GM23338 (cell line): ENCODE measurements at regions not wholly inside any gene's neighbourhood (a gene's known extent, or its start where the extent isn't known, plus 50 kb on each side); places are given as distances from the start of the nearest gene placed in this dataset.

Source experiments
- ATAC-seq: fragments of 200-7000 bp; cut with Tn5 transposase; 3 replicates; pipeline ENCODE4 v1.9.1; 2020
- DNase-seq: peaks from one replicate; pipeline ENCODE4 v3.0.0-alpha.2; 2015; ENCODE audit warnings: low spot score
- H2AFZ ChIP-seq: fragments of 200-600 bp; sonication (generic); 2 replicates; pipeline ENCODE4 v1.8.0; 2016; ENCODE audit warnings: antibody characterized with exemption, mild to moderate bottlenecking, moderate library complexity
- H3F3A ChIP-seq: fragments of 200-600 bp; sonication (generic); replicated peaks from 2 replicates; pipeline ENCODE4 v1.8.0; 2017; ENCODE audit warnings: antibody characterized with exemption, mixed run types, low read depth
- H3K27ac ChIP-seq: fragments of 200-600 bp; sonication (generic); 2 replicates; pipeline ENCODE4 v1.6.1; 2016; ENCODE audit warnings: low read depth
- H3K27me3 ChIP-seq: fragments of 200-600 bp; sonication (generic); 2 replicates; pipeline ENCODE4 v1.8.0; 2016; ENCODE audit warnings: mild to moderate bottlenecking, mixed run types, moderate library complexity; ENCODE audit not compliant: insufficient read depth
- H3K36me3 ChIP-seq: fragments of 200-600 bp; sonication (generic); 2 replicates; pipeline ENCODE4 v1.8.0; 2016; ENCODE audit warnings: mild to moderate bottlenecking; ENCODE audit not compliant: insufficient read depth
- H3K4me1 ChIP-seq: fragments of 200-600 bp; sonication (generic); 2 replicates; pipeline ENCODE4 v1.8.0; 2016; ENCODE audit warnings: mild to moderate bottlenecking, moderate library complexity; ENCODE audit not compliant: insufficient read depth
- H3K4me2 ChIP-seq: fragments of 200-600 bp; sonication (generic); 2 replicates; pipeline ENCODE4 v1.7.1; 2017; ENCODE audit warnings: mixed run types
- H3K4me3 ChIP-seq: fragments of 200-600 bp; sonication (generic); 2 replicates; pipeline ENCODE4 v1.6.1; 2016; ENCODE audit warnings: mixed run types
- H3K79me2 ChIP-seq: fragments of 200-600 bp; sonication (generic); replicated peaks from 2 replicates; pipeline ENCODE4 v1.8.0; 2017; ENCODE audit warnings: mild to moderate bottlenecking; ENCODE audit not compliant: insufficient read depth
- H3K9me2 ChIP-seq: fragments of 200-600 bp; sonication (generic); 2 replicates; pipeline ENCODE4 v1.8.0; 2017; ENCODE audit not compliant: insufficient read depth
- H4K20me1 ChIP-seq: fragments of 200-600 bp; sonication (generic); replicated peaks from 2 replicates; pipeline ENCODE4 v1.8.0; 2017; ENCODE audit warnings: mild to moderate bottlenecking; ENCODE audit not compliant: insufficient read depth
- H3K27ac Mint-ChIP-seq: 2 replicates; pipeline ENCODE4 v1.8.0; 2020; ENCODE audit warnings: inconsistent platforms, mild to moderate bottlenecking, moderate library complexity, mixed read lengths
- H3K27me3 Mint-ChIP-seq: 3 replicates; pipeline ENCODE4 v1.8.0; 2022; ENCODE audit warnings: low read depth, mild to moderate bottlenecking, moderate library complexity, mixed read lengths, inconsistent platforms; ENCODE audit not compliant: insufficient read depth, poor library complexity
- H3K36me3 Mint-ChIP-seq: 3 replicates; pipeline ENCODE4 v1.8.0; 2021; ENCODE audit warnings: low read depth, mild to moderate bottlenecking, inconsistent platforms, moderate library complexity, mixed read lengths
- H3K4me1 Mint-ChIP-seq: 3 replicates; pipeline ENCODE4 v1.8.0; 2020; ENCODE audit warnings: mild to moderate bottlenecking, inconsistent platforms, mixed read lengths
- H3K4me3 Mint-ChIP-seq: 3 replicates; pipeline ENCODE4 v1.8.0; 2021; ENCODE audit warnings: moderate library complexity, mild to moderate bottlenecking, inconsistent platforms, mixed read lengths
- H3K9me3 Mint-ChIP-seq: 3 replicates; pipeline ENCODE4 v1.8.0; 2020; ENCODE audit warnings: moderate library complexity, mild to moderate bottlenecking, inconsistent platforms, mixed read lengths
- CREB1 ChIP-seq: fragments of 250-450 bp; sonication (Bioruptor Pico); IDR thresholded peaks from 2 replicates; pipeline ENCODE4 v1.5.0; 2020; ENCODE audit warnings: low read depth, mild to moderate bottlenecking, moderate library complexity
- CTCF ChIP-seq, 2 experiments: fragments of 200-600 bp in 1 of 2; sonication (generic) in 1 of 2; conservative IDR thresholded peaks; 2 replicates each; pipeline versions ENCODE4 v1.5.1 to v1.6.1; 2016 to 2017; ENCODE audit warnings: antibody characterized with exemption in 2 of 2, low read depth in 2 of 2, mild to moderate bottlenecking in 2 of 2, moderate library complexity in 1 of 2
- ETS1 ChIP-seq: IDR thresholded peaks from 2 replicates; pipeline ENCODE4 v1.6.1; 2016; ENCODE audit warnings: antibody characterized with exemption
- EZH2 ChIP-seq: fragments of 200-600 bp; sonication (generic); IDR thresholded peaks from one replicate; pipeline ENCODE4 v1.8.0; 2017; ENCODE audit warnings: antibody characterized with exemption, mild to moderate bottlenecking, low read depth; ENCODE audit not compliant: unreplicated experiment
- EZH2phosphoT487 ChIP-seq: fragments of 200-600 bp; sonication (generic); IDR thresholded peaks from one replicate; pipeline ENCODE4 v1.8.1; 2018; ENCODE audit warnings: antibody characterized with exemption; ENCODE audit not compliant: unreplicated experiment
- JUNB ChIP-seq: IDR thresholded peaks from one replicate; pipeline ENCODE4 v1.6.1; 2016; ENCODE audit warnings: antibody characterized with exemption; ENCODE audit not compliant: unreplicated experiment
- NANOG ChIP-seq: IDR thresholded peaks from 2 replicates; pipeline ENCODE4 v1.6.1; 2016; ENCODE audit warnings: antibody characterized with exemption, borderline replicate concordance
- POLR2AphosphoS5 ChIP-seq: IDR thresholded peaks from 2 replicates; pipeline ENCODE4 v1.6.1; 2016; ENCODE audit warnings: antibody characterized with exemption, low read depth
- REST ChIP-seq: IDR thresholded peaks from one replicate; pipeline ENCODE4 v1.6.1; 2018; ENCODE audit warnings: antibody characterized with exemption; ENCODE audit not compliant: unreplicated experiment
- STAT1 ChIP-seq: IDR thresholded peaks from one replicate; pipeline ENCODE4 v1.6.1; 2016; ENCODE audit warnings: antibody characterized with exemption; ENCODE audit not compliant: unreplicated experiment
- ZNF114 ChIP-seq: fragments of 250-450 bp; sonication (Bioruptor Pico); IDR thresholded peaks from 2 replicates; pipeline ENCODE4 v1.5.0; 2020; ENCODE audit warnings: mild to moderate bottlenecking, moderate library complexity
- ZNF331 ChIP-seq: fragments of 250-450 bp; sonication (Bioruptor Pico); IDR thresholded peaks from 2 replicates; pipeline ENCODE4 v1.5.0; 2020; ENCODE audit warnings: low read depth, mild to moderate bottlenecking, moderate library complexity
- ZNF462 ChIP-seq: fragments of 250-450 bp; sonication (Bioruptor Pico); IDR thresholded peaks from 2 replicates; pipeline ENCODE4 v1.5.0; 2020; ENCODE audit warnings: mild to moderate bottlenecking, moderate library complexity

- H3F3A ChIP-seq: no peaks in the 10 kb centered on the region
- H3K36me3 ChIP-seq: no peaks in the 10 kb centered on the region
- Mint-ChIP-seq H3K9me3 (no peaks in the 10 kb centered on the region), H3K27ac (no peak overlapping the region), H3K4me1 (no peaks in the 10 kb centered on the region), H3K36me3 (no peaks in the 10 kb centered on the region), H3K4me3 (no peak overlapping the region), H3K27me3 (peaks cover 2% of the 10 kb centered on the region)
- no peak overlapping the region for H3K4me2 ChIP-seq
- H3K9me2 ChIP-seq: 0 out of 2 replicates have a peak, but pooled peaks cover 3% of the 10 kb centered on the region
- no peak for TF ChIP-seq NANOG
- no peak for TF ChIP-seq ZNF114 (CRISPR knock-in tag)
- TF ChIP-seq JUNB: no peak
- no peak for TF ChIP-seq ZNF331
- no peak for TF ChIP-seq CREB1
- TF ChIP-seq STAT1: no peak
- no peak for TF ChIP-seq EZH2phosphoT487
- TF ChIP-seq REST: no peak
- TF ChIP-seq ETS1: no peak
- no peak for TF ChIP-seq EZH2
- no peak for TF ChIP-seq ZNF462 (CRISPR knock-in tag)
- no peak for TF ChIP-seq POLR2AphosphoS5
- no peak for TF ChIP-seq CTCF (conservative IDR thresholded peaks at IDR 0.05; ENCODE audit: low read depth in 2 of 2)
- no peaks in the 10 kb centered on the region for H3K27me3 ChIP-seq
- ATAC-seq: no peak
- no peak overlapping the region for H3K27ac ChIP-seq
- no peaks in the 10 kb centered on the region for H4K20me1 ChIP-seq
- H3K79me2 ChIP-seq: no peaks in the 10 kb centered on the region
- H3K4me1 ChIP-seq: no peaks in the 10 kb centered on the region
- no peak overlapping the region for H2AFZ ChIP-seq
- no peak overlapping the region for H3K4me3 ChIP-seq
- DNase-seq: no peak
Observed at GRCh38 chr3:153925841-153926514, 195.2 kb upstream of the ARHGEF26 start.
